ENCODE measurements at regions not wholly inside any gene's neighbourhood (a gene's known extent, or its start where the extent isn't known, plus 50 kb on each side); places are given as distances from the start of the nearest gene placed in this dataset.

- TF ChIP-seq MEF2A (IDR thresholded peaks at IDR 0.05; ENCODE audit: borderline replicate concordance, low read depth) = no peak
- TF ChIP-seq REST (IDR thresholded peaks at IDR 0.05; ENCODE audit: low read depth, low read length) = no peak
- no peak for TF ChIP-seq NFIC (IDR thresholded peaks at IDR 0.05; ENCODE audit: borderline replicate concordance)
- no peak for TF ChIP-seq CTCF (IDR thresholded peaks at IDR 0.05)
- no peak for TF ChIP-seq EZH2phosphoT487 (IDR thresholded peaks at IDR 0.05; ENCODE audit: borderline replicate concordance, low read depth)
These were observed 187.2 kb upstream of the ANKRD55 start for GRCh38 chr5:56420323-56420722.
